Right lung (tissue), 2 donors: ENCODE measurements at regions not wholly inside any gene's neighbourhood (a gene's known extent, or its start where the extent isn't known, plus 50 kb on each side); places are given as distances from the start of the nearest gene placed in this dataset.
"Not testable (repeated sequence)": the region's sequence is repeated elsewhere in the genome, so short reads cannot be mapped to it uniquely, and the experiment has no call there.

Source experiments
- DNase-seq, 2 donors: peaks; one replicate each; pipeline ENCODE4 v3.0.0-alpha.2; 2013

- no peak for DNase-seq
Observed at GRCh38 chr16:86828653-86829052, 250.3 kb downstream of the FOXL1 start.

DNA sequence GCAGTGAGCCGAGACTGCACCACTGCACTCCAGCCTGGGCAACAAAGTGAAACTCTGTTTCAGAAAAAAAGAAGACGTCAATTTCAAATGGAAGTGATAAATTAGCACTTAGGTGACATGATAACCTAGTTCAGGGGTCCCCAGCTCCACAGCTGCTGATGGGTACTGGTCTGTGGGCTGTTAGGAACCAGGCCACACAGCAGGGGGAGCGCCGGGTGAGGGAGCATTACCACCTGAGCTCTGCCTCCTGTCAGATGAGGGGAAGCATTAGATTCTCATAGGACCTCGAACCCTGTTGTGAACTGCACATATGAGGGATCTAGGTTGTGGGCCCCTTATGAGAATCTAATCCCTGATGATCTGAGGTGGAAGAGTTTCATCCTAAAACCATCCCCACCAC is 253.0 kb downstream of the FOXL1 start:
- no peak for DNase-seq

- DNase-seq, result no peak
Observed at GRCh38 chr16:86833136-86833535, 254.8 kb downstream of the FOXL1 start.

- no peak for DNase-seq
Observed at GRCh38 chr16:86834451-86835035, 256.2 kb downstream of the FOXL1 start.

DNA sequence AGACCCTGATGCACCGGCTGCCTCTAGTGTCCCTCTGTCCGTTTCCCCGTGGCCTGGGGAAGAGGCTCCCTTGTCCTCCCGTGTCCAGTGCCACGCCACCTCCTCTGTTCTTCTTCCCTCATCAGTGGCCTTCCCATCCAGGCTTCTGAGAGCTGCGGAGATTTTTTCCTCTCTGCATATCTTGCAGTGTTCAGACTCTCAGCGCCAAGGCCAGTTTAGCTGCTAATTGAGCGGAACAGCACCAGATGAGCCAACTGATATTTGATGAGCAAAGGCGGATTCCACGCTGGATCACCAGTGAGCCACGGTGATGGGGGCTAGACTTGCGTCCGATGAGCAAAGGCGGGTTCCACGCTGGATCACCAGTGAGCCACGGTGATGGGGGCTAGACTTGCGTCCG is 257.6 kb downstream of the FOXL1 start:
- DNase-seq, result no peak

GRCh38 chr16:86836503-86837129 is 258.3 kb downstream of the FOXL1 start:
- DNase-seq, result no peak

DNA sequence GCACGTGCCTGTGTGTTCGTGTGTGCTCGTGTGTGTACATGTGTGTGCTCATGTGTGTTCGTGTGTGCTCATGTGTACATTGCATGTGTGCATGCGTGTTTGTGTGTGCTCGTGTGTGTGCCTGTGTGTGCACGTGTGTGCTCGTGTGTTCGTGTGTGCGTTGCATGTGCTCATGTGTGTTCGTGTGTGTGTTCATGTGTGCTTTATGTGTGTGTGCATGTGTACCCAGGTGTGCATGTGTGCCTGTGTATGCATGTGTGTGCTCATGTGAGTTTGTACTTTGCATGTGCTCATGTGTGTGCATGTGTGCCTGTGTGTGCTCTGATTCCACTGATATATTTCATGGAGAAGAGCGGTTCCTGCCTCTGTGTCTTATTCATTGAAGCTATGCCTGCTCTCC is 265.5 kb downstream of the FOXL1 start:
- no peak for DNase-seq

DNA sequence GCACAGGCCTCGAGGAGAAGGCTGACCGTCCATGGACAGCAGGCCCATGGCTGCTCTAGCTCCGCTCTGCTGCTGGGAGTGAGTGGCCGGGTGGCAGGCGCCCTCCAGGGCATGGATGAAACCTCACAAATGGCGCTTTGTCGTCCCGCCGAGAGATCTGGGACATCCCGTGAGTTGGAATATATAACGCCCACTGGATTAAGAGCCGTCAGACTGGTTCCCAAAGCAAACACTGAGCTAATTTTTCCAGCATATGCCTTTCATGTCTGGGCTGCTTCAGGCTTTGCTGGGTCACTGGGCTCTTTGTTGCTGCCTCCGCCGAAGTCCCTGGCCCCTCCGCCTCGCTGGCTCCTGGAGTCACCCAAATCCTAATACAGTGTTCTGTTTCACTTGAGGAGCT is 266.3 kb downstream of the FOXL1 start:
- DNase-seq, result peak; percentile 60 to 61

DNA sequence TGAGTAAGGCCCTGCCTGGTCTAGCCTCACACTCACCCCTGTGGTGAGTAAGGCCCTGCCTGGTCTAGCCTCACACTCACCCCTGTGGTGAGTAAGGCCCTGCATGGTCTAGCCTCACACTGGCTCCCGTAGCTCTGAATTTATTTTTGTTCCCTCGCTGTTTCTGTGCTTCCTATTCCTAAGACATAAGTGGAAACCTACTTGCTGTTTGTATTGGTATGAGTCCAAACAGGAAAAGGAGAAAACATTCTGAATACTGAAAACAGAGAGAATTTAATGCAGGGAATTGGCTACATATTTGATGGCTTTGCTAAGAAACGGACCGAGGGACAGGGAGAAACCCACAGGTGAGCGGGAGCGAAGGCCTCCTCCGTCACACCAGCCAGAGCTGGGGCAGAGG is 267.8 kb downstream of the FOXL1 start:
- no peak for DNase-seq

- DNase-seq, result no peak
Observed at GRCh38 chr16:86848821-86849220, 270.5 kb downstream of the FOXL1 start.

DNA sequence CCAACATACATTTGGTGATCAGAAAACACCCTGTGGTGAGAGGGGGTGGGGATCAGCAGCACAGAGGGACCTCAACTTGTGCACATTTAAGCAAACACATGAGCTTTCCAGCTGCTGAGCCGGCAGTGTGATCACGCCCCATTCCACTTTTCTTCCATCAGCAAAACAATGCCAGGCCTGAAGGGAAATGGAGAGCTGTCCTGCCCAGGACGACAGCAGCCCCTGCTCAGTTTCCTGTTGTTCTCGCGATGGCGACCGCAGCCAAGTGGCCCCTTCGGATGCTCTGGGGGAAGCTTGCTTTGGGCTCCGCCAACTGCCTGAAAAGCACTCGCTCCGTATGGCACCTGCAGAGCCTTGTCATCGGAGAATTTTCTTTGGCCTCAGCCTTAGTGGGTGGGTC is 272.3 kb downstream of the FOXL1 start:
- DNase-seq, result no peak

DNA sequence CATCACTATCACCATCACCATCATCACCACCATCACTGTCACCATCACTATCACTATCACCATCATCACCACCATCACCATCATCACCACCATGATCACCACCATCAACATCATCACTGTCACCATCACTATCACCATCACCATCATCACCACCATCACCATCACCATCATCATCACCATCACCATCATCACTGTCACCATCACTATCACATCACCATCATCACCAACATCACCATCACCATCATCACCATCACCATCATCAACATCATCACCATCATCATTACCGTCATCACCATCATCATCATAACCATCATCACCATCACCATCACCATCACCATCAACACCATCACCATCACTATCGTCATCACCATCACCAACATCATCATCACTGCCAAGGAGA is 273.8 kb downstream of the FOXL1 start:
- DNase-seq, result no peak

- no peak for DNase-seq
Observed at GRCh38 chr16:86854058-86854621, 275.8 kb downstream of the FOXL1 start.

DNA sequence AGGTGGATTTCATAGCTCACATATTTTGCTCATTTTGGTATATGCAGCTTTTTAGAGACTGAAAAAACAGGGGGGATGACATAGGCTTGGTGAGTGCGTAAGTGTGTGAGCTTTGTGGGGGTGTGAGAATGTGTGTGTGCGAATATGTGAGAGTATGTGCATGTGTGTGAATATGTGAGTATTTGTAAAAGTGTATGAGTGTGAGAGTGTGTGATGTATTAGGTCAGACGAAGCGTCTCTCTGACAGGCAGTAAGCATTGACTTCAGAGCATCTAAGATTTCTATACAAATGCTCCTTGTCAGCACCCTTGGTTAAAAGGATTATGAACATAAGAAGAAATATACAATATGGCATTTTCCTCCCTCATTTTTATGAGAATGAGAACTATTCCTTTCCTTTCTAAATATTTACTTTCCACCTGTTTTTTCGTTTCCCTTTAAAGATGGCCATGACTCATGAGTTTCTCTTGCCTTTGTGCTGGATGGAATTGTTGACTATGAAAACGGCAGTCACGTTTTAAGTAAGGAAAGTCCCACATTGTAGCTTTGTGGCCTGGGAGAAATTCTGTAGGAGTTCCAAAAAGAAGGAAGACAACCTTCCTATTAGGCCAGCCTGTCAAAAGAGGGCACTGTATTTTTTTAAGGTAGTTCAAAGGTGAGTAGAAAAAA is 276.4 kb downstream of the FOXL1 start:
- DNase-seq, result no peak

- no peak for DNase-seq
Observed at GRCh38 chr16:86856946-86857586, 278.7 kb downstream of the FOXL1 start.

GRCh38 chr16:86857807-86858206 is 279.5 kb downstream of the FOXL1 start:
- DNase-seq, result no peak

DNA sequence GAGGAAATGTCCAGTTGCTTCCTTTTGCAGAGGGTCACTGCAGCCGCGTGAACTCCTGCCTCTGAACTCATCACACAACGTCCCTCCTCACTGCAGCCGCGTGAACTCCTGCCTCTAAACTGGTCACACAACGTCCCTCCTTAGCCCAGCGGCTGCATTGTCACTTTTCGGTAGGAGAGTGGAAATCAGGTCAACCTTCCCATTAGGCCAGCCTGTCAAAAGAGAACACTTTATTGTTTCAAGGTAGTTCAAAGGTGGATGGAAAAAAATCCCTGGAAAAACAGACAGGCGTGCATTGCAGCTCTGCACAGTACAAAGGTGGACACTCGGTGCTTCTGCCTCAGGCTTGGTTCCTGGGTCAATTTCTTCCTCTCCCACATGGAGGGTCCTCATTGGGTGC is 280.2 kb downstream of the FOXL1 start:
- no peak for DNase-seq

DNA sequence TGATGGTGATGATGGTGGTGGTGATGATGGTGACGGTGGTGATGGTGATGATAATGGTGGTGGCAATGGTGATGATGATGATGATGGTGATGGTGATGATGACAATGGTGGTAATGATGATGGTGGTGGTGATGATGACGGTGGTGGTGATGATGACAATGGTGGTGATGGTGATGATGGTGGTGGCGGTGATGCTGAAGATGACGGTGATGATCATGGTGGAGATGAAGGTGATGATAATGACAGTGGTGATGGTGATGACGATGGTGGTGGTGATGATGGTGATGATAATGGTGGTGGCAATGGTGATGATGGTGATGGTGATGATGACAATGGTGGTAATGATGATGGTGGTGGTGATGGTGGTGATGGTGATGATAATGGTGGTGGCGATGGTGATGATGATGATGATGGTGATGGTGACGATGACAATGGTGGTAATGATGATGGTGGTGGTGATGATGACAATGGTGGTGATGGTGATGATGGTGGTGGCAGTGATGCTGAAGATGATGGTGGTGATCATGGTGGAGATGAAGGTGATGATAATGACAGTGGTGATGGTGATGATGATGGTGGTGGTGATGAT is 283.0 kb downstream of the FOXL1 start:
- DNase-seq, result not testable (repeated sequence)

DNA sequence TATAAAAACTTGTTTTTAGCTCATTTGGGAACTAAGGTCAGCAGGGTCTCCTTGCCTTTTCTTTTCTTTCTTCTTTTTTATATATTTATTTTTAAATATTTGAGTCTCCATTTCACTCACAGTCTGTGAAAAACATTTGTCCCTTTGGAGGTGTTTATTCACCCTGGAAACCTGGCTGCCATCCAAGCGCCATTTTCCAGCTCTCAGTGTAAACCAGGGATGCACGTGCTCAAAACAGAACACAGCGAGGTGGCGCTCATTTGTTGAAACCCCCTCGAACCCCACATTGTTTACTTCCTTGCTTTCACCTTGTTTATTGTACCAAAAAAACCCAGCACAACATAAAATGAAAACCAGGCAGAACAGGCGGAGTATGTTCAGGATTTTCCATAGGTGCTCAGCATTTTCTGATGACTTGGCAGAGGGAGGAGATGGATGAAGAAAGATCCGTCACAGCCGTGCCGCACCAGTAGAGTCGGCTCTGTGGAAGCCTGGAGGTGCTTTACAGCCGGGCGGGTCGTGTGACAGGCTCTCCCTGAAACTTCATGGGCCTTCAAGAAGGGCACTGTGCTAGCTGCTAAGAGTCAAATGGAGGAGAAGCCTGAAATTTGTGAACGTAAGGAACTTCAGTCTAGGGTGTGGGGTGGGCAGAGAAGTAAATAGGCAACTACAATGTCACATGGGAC is 284.4 kb downstream of the FOXL1 start:
- DNase-seq, result peak in 1 of 2 donors; percentile 41

GRCh38 chr16:86863609-86864008 is 285.3 kb downstream of the FOXL1 start:
- no peak for DNase-seq

DNA sequence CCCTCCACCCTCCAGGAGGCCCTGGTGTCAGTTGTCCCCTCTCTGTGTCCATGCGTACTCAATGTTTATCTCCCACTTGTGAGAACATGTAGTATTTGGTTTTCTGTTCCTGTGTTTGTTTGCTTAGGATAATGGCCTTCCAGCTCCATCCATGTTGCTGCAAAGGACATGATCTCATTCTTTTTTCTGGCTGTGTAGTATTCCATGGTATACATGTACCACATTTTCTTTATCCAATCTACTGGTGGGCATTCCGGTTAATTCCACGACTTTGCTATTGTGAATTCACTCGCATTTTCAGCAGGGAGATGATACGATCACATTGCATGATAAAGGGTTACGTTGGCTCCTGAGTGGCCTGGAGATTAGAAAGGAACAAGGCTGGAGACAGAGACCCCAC is 286.2 kb downstream of the FOXL1 start:
- no peak for DNase-seq
